ENCODE measurements at regions not wholly inside any gene's neighbourhood (a gene's known extent, or its start where the extent isn't known, plus 50 kb on each side); places are given as distances from the start of the nearest gene placed in this dataset.
A peak's percentile ranks its signal among the peaks of the same experiment; 100 is the strongest.

GRCh38 chr6:113564371-113565171, 292.6 kb upstream of the MARCKS start (continued):
- TF ChIP-seq RXRA (IDR thresholded peaks at IDR 0.05; ENCODE audit: borderline replicate concordance, low read depth), result peak; percentile 54
- TF ChIP-seq NRF1 (IDR thresholded peaks at IDR 0.05; ENCODE audit: low read depth, low read length), result no peak
- TF ChIP-seq FOSL2 (IDR thresholded peaks at IDR 0.05; ENCODE audit: borderline replicate concordance, low read depth), result peak; percentile 55; the same call in 1 of the 2 replicates
- peak; percentile 70; the same call in 1 of the 2 replicates for TF ChIP-seq ZBTB33 (IDR thresholded peaks at IDR 0.05; ENCODE audit: borderline replicate concordance, low read depth)
- no peak for TF ChIP-seq MXI1 (IDR thresholded peaks at IDR 0.05; ENCODE audit: low read depth, low read length)
- TF ChIP-seq USF2 (IDR thresholded peaks at IDR 0.05; ENCODE audit: borderline replicate concordance, low read depth, low read length), result no peak
- TF ChIP-seq TAF1 (IDR thresholded peaks at IDR 0.05; ENCODE audit: borderline replicate concordance, low read depth, low read length), result peak; percentile 42; the same call in 1 of the 2 replicates
- TF ChIP-seq FOXM1 (IDR thresholded peaks at IDR 0.05; ENCODE audit: low read depth), result peak; percentile 89

GRCh38 chr6:113565306-113565705, 291.8 kb upstream of the MARCKS start:
- Histone ChIP-seq H3K27ac (ENCODE audit: low read depth in 2 of 2, low read length in 1 of 2) (peak overlapping the region; percentile 85 to 89), H3K9me3 (no peaks in the 10 kb centered on the region), H3F3A (replicated peaks; ENCODE audit: insufficient read depth) (peaks cover 26% of the 10 kb centered on the region), H3K4me3 (ENCODE audit: low read depth in 2 of 2, low read length in 1 of 2) (no peak overlapping the region), H3K9me2 (no peaks in the 10 kb centered on the region), H3K4me2 (peak overlapping the region; percentile 43; the same call in 1 of the 2 replicates), H3K36me3 (replicated peaks in 1 of 2; ENCODE audit: control insufficient read depth in 1 of 2, insufficient read depth in 2 of 2, low read length in 1 of 2) (no peaks in the 10 kb centered on the region), H4K20me1 (ENCODE audit: insufficient read depth) (no peaks in the 10 kb centered on the region), H3K4me1 (ENCODE audit: control insufficient read depth in 1 of 2, insufficient read depth in 2 of 2, low read depth in 1 of 2, low read length in 1 of 2) (peaks cover 12 to 14% of the 10 kb centered on the region in 2 experiments; a peak in 3 of 4 replicates), H3K9ac (peak overlapping the region; percentile 52; the same call in 1 of the 2 replicates), H3K27me3 (ENCODE audit: insufficient read depth) (no peaks in the 10 kb centered on the region), H3K79me2 (ENCODE audit: insufficient read depth) (no peaks in the 10 kb centered on the region), H2AFZ (ENCODE audit: low read depth) (peak overlapping the region; percentile 80; the same call in 1 of the 2 replicates)
- 80% methylated on average over 10 of the region's 10 CpGs for WGBS (ENCODE audit: low lambda C conversion rate)
- ChIA-PET CTCF (no interaction called here), POLR2A (no interaction called here)
- TF ChIP-seq MEF2A (IDR thresholded peaks at IDR 0.05; ENCODE audit: borderline replicate concordance, low read depth), result no peak
- TF ChIP-seq USF2 (IDR thresholded peaks at IDR 0.05; ENCODE audit: borderline replicate concordance, low read depth, low read length), result no peak
- TF ChIP-seq ELF1 (IDR thresholded peaks at IDR 0.05), result no peak
- TF ChIP-seq CTCF (IDR thresholded peaks at IDR 0.05), result no peak
- no peak for TF ChIP-seq MAX (IDR thresholded peaks at IDR 0.05; ENCODE audit: low read depth)
- no peak for TF ChIP-seq REST (IDR thresholded peaks at IDR 0.05; ENCODE audit: low read depth, low read length)
- TF ChIP-seq EZH2phosphoT487 (IDR thresholded peaks at IDR 0.05; ENCODE audit: borderline replicate concordance, low read depth), result no peak
- no peak for TF ChIP-seq GABPA (IDR thresholded peaks at IDR 0.05; ENCODE audit: low read depth)
- TF ChIP-seq USF1 (IDR thresholded peaks at IDR 0.05; ENCODE audit: borderline replicate concordance, low read depth), result no peak
- no peak for TF ChIP-seq RFX5 (IDR thresholded peaks at IDR 0.05; ENCODE audit: low read length)
- no peak for TF ChIP-seq GATA2 (CRISPR knock-in tag; IDR thresholded peaks at IDR 0.05)
- no peak for DNase-seq

Data from SK-N-SH (cell line).